Pancreas (tissue), 10 donors: ENCODE measurements at regions not wholly inside any gene's neighbourhood (a gene's known extent, or its start where the extent isn't known, plus 50 kb on each side); places are given as distances from the start of the nearest gene placed in this dataset.

ENCODE experiments used
- ATAC-seq, 4 donors: fragments of 200-7000 bp; cut with Tn5 transposase; one replicate each; pipeline versions ENCODE4 v1.8.0 to v1.9.1; 2020; ENCODE audit warnings: mild to moderate bottlenecking in 4 of 4, moderate library complexity in 4 of 4
- DNase-seq, 6 donors: peaks; one replicate each; pipeline ENCODE4 v3.0.0-alpha.2; 2020
- FAIRE-seq: peaks from 2 replicates; lab custom pipeline; 2012; peaks lifted over from hg19 to GRCh38; lab: Jason Lieb, UNC
- H3K27ac ChIP-seq, 4 donors: fragments of 200-600 bp; sonication (generic); 1 replicate in 3 of 4; 2 replicates in 1 of 4; pipeline versions ENCODE4 v1.5.0 to v1.8.0; 2020
- H3K27me3 ChIP-seq, 4 donors: fragments of 200-600 bp; one replicate each; pipeline ENCODE4 v1.8.0; 2021
- H3K36me3 ChIP-seq, 3 donors: fragments of 200-600 bp; sonication (generic) in 1 of 3; one replicate each; pipeline versions ENCODE4 v1.5.0 to v1.8.0; 2020 to 2021
- H3K4me1 ChIP-seq, 3 donors: fragments of 200-600 bp; one replicate each; pipeline ENCODE4 v1.8.0; 2021
- H3K4me3 ChIP-seq, 4 donors: fragments of 200-600 bp; sonication (generic) in 2 of 4; one replicate each; pipeline versions ENCODE4 v1.5.0 to v1.8.0; 2020 to 2021
- H3K9me3 ChIP-seq, 4 donors: fragments of 200-600 bp; one replicate each; pipeline ENCODE4 v1.8.0; 2021
- WGBS, 2 donors: extraction: QIAGEN DNeasy Blood & Tissue Kit; methylation state at CpG; one replicate each; pipeline ENCODE4 v1.1.7; 2013; 5-methylcytosine and 5-hydroxymethylcytosine counted together
- intact Hi-C, 3 donors: fragments of 100-400 bp; cut with DNase I; formaldehyde crosslinking; loops; one replicate each; pipeline versions ENCODE4 v1.11.1 to v1.14.2; 2022
- TF ChIP-seq, protein P1 (sequence below), 4 donors: fragments of 200-600 bp; sonication (generic) in 3 of 4; IDR thresholded peaks; one replicate each; pipeline versions ENCODE4 v1.5.0 to v1.8.0; 2021; ENCODE audit warnings: antibody characterized with exemption in 4 of 4
- donor health status: healthy with polysubstance abuse.
- donor health status: DM: no; HTN: no; CAD: no; lungs with moderate emphysema.
- donor health status: DM: no; HTN: no; CAD: no.
- donor health status: control.
- donor health status: control.
- donor health status: Bipolar disorder and iron deficiency.
- donor health status: DM: yes; HTN: yes; CAD: no.
- donor health status: DM: no; HTN: no; CAD: no.
- donor health status: DM: no; HTN: no; CAD: no.
- donor health status: DM: yes; HTN: yes; CAD: no.

GRCh38 chr2:16322308-16323125 lies 343.1 kb downstream of the CYRIA start:
- Histone ChIP-seq H3K4me3 (no peak overlapping the region), H3K27me3 (no peaks in the 10 kb centered on the region), H3K36me3 (no peaks in the 10 kb centered on the region), H3K27ac (no peak overlapping the region), H3K4me1 (no peaks in the 10 kb centered on the region), H3K9me3 (no peaks in the 10 kb centered on the region)
- 79 to 86% methylated on average over 9 of the region's 9 CpGs for whole genome bisulfite sequencing, 2 donors
- intact Hi-C loops, result no loop called here
- TF ChIP-seq, protein P1, sequence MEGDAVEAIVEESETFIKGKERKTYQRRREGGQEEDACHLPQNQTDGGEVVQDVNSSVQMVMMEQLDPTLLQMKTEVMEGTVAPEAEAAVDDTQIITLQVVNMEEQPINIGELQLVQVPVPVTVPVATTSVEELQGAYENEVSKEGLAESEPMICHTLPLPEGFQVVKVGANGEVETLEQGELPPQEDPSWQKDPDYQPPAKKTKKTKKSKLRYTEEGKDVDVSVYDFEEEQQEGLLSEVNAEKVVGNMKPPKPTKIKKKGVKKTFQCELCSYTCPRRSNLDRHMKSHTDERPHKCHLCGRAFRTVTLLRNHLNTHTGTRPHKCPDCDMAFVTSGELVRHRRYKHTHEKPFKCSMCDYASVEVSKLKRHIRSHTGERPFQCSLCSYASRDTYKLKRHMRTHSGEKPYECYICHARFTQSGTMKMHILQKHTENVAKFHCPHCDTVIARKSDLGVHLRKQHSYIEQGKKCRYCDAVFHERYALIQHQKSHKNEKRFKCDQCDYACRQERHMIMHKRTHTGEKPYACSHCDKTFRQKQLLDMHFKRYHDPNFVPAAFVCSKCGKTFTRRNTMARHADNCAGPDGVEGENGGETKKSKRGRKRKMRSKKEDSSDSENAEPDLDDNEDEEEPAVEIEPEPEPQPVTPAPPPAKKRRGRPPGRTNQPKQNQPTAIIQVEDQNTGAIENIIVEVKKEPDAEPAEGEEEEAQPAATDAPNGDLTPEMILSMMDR (IDR thresholded peaks at IDR 0.05), result no peak
- no peak for ATAC-seq
- no peak for DNase-seq
- no peak for FAIRE-seq

GRCh38 chr2:16321872-16322271 lies 343.8 kb downstream of the CYRIA start:
- FAIRE-seq, result no peak
- TF ChIP-seq, protein P1 (IDR thresholded peaks at IDR 0.05), result no peak
- Histone ChIP-seq H3K36me3 (no peaks in the 10 kb centered on the region), H3K4me3 (no peak overlapping the region), H3K9me3 (no peaks in the 10 kb centered on the region), H3K27me3 (no peaks in the 10 kb centered on the region), H3K27ac (no peak overlapping the region), H3K4me1 (no peaks in the 10 kb centered on the region)
- no peak for ATAC-seq
- WGBS, 2 donors, result 88 to 99% methylated on average over 4 of the region's 4 CpGs
- intact Hi-C loops, result no loop called here
- no peak for DNase-seq

GRCh38 chr2:16321256-16321655 lies 344.4 kb downstream of the CYRIA start:
- H3K4me1 ChIP-seq, result no peaks in the 10 kb centered on the region
- H3K36me3 ChIP-seq, result no peaks in the 10 kb centered on the region
- H3K27ac ChIP-seq, result no peak overlapping the region
- intact Hi-C loops, result no loop called here
- FAIRE-seq (no peak), DNase-seq (no peak), ATAC-seq (no peak)
- H3K4me3 ChIP-seq, result no peak overlapping the region
- H3K27me3 ChIP-seq, result no peaks in the 10 kb centered on the region
- no peaks in the 10 kb centered on the region for H3K9me3 ChIP-seq
- TF ChIP-seq, protein P1 (IDR thresholded peaks at IDR 0.05), result no peak
- WGBS, 2 donors, result 83 to 90% methylated on average over 9 of the region's 9 CpGs

GRCh38 chr2:16320716-16321115 lies 344.9 kb downstream of the CYRIA start:
- DNase-seq (no peak), ATAC-seq (no peak), FAIRE-seq (no peak)
- H3K9me3 ChIP-seq, result no peaks in the 10 kb centered on the region
- H3K36me3 ChIP-seq, result no peaks in the 10 kb centered on the region
- no peaks in the 10 kb centered on the region for H3K4me1 ChIP-seq
- TF ChIP-seq, protein P1 (IDR thresholded peaks at IDR 0.05), result no peak
- 81 to 82% methylated on average over 11 of the region's 11 CpGs for WGBS, 2 donors
- intact Hi-C loops, result no loop called here
- no peaks in the 10 kb centered on the region for H3K27me3 ChIP-seq
- no peak overlapping the region for H3K27ac ChIP-seq
- no peak overlapping the region for H3K4me3 ChIP-seq

GRCh38 chr2:16319551-16320121 lies 346.0 kb downstream of the CYRIA start:
- H3K27ac ChIP-seq, result no peak overlapping the region
- intact Hi-C loops, result no loop called here
- DNase-seq, result no peak
- H3K9me3 ChIP-seq, result no peaks in the 10 kb centered on the region
- TF ChIP-seq, protein P1 (IDR thresholded peaks at IDR 0.05), result no peak
- no peak for FAIRE-seq
- H3K4me3 ChIP-seq, result no peak overlapping the region
- H3K4me1 ChIP-seq, result no peaks in the 10 kb centered on the region
- 74 to 82% methylated on average over 12 of the region's 12 CpGs for WGBS, 2 donors
- no peaks in the 10 kb centered on the region for H3K27me3 ChIP-seq
- no peaks in the 10 kb centered on the region for H3K36me3 ChIP-seq
- ATAC-seq, result no peak
